ENCODE measurements at regions not wholly inside any gene's neighbourhood (a gene's known extent, or its start where the extent isn't known, plus 50 kb on each side); places are given as distances from the start of the nearest gene placed in this dataset.

DNA sequence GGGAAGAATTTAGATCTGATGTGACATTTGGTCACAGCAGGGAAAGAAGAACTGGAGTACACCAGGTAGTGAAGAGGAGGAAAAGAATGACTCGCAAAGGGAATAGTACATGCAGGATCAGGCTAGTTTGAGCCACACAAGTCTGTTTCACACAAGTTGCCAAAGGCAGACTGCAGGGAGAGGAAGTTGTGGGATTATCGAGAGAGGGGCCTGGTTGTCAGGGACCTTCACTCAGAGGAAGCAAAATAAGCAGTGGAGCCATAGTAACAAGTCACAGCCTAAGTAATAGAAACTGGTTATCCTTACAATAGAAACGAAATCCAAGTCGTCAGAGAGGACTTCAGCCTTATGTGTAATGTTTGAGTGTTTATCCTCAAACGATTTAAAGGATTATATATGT, 316.7 kb upstream of the HTR2C start:
- no peak for TF ChIP-seq EP300 (IDR thresholded peaks at IDR 0.05)
- TF ChIP-seq, protein P1, sequence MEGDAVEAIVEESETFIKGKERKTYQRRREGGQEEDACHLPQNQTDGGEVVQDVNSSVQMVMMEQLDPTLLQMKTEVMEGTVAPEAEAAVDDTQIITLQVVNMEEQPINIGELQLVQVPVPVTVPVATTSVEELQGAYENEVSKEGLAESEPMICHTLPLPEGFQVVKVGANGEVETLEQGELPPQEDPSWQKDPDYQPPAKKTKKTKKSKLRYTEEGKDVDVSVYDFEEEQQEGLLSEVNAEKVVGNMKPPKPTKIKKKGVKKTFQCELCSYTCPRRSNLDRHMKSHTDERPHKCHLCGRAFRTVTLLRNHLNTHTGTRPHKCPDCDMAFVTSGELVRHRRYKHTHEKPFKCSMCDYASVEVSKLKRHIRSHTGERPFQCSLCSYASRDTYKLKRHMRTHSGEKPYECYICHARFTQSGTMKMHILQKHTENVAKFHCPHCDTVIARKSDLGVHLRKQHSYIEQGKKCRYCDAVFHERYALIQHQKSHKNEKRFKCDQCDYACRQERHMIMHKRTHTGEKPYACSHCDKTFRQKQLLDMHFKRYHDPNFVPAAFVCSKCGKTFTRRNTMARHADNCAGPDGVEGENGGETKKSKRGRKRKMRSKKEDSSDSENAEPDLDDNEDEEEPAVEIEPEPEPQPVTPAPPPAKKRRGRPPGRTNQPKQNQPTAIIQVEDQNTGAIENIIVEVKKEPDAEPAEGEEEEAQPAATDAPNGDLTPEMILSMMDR (IDR thresholded peaks at IDR 0.05), result no peak
- no peak for TF ChIP-seq POLR2A (IDR thresholded peaks at IDR 0.05)

Measured in tibial nerve (tissue), 4 donors.